ENCODE measurements at regions not wholly inside any gene's neighbourhood (a gene's known extent, or its start where the extent isn't known, plus 50 kb on each side); places are given as distances from the start of the nearest gene placed in this dataset.

DNA sequence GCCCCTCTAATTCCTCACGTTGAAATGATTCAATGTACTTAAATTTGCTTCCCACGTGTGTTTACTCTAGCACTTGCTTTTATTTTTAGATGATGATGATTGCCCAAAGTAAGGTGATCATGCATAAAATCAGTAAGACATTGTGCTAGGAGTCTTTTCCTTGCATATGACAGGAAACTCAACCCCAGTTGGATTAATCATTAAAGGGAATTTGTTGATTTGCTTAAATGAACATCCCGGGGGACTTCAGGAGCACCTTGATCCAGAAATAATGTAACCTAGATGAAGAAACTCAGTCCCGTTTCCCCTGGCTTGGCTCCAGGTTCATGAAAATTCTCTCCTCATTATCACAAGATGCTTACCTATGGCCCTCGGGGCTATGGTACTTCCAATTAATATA, 106.1 kb upstream of the STC2 start:
- no peak overlapping the region for H3K4me3 ChIP-seq (ENCODE audit: low read depth, low read length)
- no peak for TF ChIP-seq CTCF (IDR thresholded peaks at IDR 0.05; ENCODE audit: borderline replicate concordance, insufficient read depth, low read depth, low read length)

DNA sequence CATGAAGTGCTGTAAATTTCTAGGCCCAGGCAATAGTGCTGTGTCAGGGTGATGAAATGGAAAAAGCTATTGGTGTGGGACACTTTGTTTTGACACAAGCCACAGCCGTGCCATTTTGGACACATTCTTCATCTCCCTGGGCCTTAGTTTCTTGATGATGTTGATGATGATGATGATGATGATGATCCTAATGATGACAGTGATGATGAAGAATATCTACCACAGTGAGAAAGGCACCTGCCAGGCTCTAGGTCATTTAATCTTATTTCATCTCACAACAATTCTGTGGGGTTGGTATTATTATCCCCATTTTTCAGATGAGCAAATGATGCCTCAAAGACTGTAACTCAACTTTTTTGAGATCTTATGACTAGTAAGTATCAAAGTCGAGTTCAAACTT, 102.2 kb upstream of the STC2 start:
- TF ChIP-seq CTCF (IDR thresholded peaks at IDR 0.05; ENCODE audit: borderline replicate concordance, insufficient read depth, low read depth, low read length), result no peak
- H3K4me3 ChIP-seq (ENCODE audit: low read depth, low read length), result no peak overlapping the region

DNA sequence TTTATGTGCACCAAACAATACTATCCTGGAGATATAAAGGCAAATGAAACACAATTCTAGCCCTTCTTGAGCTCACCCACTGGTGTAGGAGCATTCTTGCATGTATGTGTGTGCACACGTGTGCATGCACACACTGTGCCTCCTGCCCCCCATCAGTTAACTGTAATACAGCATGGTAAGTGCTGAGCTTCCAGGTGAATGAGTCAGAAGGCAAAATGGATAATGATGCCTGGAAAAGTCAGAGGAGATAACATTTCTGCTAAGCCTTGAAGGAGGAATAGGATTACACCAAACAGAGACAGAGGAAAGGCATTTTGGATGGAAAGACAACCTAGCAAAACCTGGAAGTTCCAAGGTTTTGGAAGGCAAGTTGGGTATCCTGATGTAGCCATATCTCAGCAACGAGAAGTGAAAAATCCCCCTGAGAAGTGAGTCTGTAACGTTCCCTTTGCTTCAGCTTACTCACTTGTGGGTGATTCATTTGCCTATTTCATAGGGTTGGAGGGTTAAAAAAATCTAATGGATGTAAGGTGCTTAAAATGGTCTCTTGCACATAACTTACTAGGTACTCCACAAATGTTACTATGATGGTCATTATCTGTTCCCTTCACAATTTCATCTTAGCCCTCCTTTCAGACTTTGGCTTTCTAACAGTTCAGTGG, 101.4 kb upstream of the STC2 start:
- no peak for TF ChIP-seq CTCF (IDR thresholded peaks at IDR 0.05; ENCODE audit: borderline replicate concordance, insufficient read depth, low read depth, low read length)
- H3K4me3 ChIP-seq (ENCODE audit: low read depth, low read length), result no peak overlapping the region

DNA sequence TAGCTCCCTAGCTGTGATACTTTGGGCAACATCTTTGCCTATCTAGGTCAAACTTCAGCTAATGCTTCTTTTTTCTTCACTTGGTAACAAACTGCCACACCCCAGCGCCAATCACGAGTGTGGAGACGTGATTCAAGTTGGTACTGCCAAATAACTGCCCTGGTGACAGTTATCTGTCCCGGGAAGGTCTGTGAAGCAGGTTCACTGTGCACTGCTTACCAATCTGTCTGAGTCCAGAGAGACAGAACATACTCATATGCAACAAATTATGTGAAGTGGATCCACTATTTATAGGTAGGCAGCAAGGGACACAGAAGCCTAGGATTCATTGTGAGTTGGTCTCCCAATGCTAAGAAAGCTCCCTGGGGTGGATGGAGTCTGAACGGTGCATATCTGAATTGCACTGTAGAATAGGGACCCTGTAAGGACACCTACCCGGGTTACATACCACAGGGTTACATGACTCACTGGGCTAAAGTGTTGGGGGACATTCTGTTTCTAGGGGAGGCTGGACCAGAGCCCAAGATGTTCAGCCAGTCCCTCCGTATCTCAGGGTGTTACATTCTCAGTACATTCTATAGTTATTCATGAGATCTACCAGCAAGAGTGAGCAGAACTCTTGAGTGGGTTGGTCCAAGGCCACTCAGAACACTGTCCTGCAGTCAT, 95.4 kb upstream of the STC2 start:
- H3K4me3 ChIP-seq (ENCODE audit: low read depth, low read length), result no peak overlapping the region

DNA sequence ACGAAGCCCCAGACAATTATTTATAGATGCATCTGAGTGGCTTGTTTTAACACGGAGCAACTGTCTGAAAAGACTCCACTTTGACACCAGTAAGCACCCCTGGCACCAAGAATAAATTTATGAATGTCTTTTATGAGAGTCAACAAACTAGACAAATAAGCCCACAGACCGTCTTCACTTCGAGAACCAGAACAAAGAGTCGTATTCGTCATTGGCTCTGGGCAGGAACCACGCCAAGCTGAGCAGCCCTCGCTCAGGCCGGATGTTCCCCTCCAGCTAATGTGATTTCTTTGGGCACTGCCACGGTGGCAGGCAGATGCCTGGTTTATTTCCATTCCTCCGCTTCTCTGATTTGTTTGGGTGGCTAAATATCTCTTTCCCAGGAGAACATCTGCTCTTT, 91.9 kb upstream of the STC2 start:
- no peak overlapping the region for H3K4me3 ChIP-seq (ENCODE audit: low read depth, low read length)
- TF ChIP-seq CTCF (IDR thresholded peaks at IDR 0.05; ENCODE audit: borderline replicate concordance, insufficient read depth, low read depth, low read length), result no peak

More for the DNA sequence above, 95.4 kb upstream of the STC2 start:
- TF ChIP-seq CTCF (IDR thresholded peaks at IDR 0.05; ENCODE audit: borderline replicate concordance, insufficient read depth, low read depth, low read length), result no peak

DNA sequence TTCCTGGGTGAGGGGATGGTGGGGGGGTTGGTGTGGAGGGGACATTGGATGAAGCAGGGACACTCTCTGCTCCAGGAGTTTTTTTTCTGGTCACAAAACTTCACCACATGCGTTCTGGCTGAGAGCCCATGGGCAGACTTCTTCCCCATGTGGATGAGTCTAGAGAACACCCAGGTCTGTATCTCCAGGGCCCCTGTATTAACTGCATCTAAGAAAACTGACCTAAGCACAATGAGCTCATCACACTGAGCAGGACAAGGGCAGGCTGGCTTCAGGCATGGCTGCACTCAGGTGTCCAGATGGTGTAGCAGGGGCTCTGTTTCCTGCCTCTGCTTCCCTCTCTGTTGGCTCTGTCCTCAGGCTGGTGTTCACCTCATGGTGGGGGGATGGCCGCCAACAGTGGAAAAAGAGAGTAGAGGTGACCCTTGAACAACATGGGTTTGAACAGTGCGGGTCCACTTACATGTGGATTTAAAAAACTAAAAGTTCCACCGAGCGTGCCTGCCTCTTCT, 85.3 kb upstream of the STC2 start:
- H3K4me3 ChIP-seq (ENCODE audit: low read depth, low read length), result no peak overlapping the region
- TF ChIP-seq CTCF (IDR thresholded peaks at IDR 0.05; ENCODE audit: borderline replicate concordance, insufficient read depth, low read depth, low read length), result no peak

DNA sequence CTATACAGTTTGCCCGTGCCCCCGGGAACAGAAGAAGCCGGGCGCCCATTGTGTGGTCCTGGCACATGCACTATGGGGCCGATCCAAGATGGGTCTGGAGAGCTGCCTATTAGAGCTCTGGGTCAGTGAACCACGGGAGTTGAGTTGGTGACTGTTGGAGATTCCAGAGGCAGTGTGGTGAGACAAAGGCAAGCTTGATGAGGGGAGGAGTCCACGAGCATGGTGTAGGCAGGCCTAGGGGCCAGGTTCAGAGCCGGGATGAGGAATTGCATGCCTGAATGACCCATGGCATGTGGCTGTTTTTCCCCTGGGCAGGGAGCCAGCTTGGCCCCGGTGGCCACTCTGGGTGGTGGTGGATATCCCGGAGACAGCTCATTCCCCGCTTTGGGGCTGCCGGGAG, 84.4 kb upstream of the STC2 start:
- no peak for TF ChIP-seq CTCF (IDR thresholded peaks at IDR 0.05; ENCODE audit: borderline replicate concordance, insufficient read depth, low read depth, low read length)
- no peak overlapping the region for H3K4me3 ChIP-seq (ENCODE audit: low read depth, low read length)

Measured in GM12875 (cell line).